NCI-H2227 (cell line): ENCODE measurements at regions not wholly inside any gene's neighbourhood (a gene's known extent, or its start where the extent isn't known, plus 50 kb on each side); places are given as distances from the start of the nearest gene placed in this dataset.
"Not testable (repeated sequence)": the region's sequence is repeated elsewhere in the genome, so short reads cannot be mapped to it uniquely, and the experiment has no call there.

Source experiments
- DNase-seq: peaks from one replicate; lab custom pipeline; 2025; ENCODE audit not compliant: unreplicated experiment; lab: John Stamatoyannopoulos, UW

DNA sequence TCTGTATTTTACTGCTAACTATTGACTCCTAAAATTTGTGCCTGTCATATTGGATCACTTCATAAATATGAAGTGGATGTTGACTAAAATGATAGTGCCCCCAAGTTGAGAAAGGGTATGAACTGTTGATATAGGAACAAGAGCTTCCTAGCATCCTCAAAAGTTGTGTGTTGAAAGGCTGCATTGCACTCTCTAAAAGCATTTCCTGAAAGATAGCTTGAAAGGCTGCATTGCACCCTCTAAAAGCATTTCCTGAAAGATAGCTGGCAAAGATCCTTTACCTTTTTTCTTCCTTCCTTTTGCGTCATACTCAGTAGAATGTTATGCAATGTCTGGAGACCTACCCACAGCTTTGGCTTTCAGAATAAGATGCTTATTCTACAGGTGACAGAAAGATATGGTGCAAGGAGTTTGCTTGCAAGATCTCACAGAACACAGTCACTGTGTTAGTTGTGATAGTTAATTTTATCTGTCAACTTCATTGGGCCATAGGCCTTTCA, 274.6 kb upstream of the GALNTL6 start:
- no peak for DNase-seq

DNA sequence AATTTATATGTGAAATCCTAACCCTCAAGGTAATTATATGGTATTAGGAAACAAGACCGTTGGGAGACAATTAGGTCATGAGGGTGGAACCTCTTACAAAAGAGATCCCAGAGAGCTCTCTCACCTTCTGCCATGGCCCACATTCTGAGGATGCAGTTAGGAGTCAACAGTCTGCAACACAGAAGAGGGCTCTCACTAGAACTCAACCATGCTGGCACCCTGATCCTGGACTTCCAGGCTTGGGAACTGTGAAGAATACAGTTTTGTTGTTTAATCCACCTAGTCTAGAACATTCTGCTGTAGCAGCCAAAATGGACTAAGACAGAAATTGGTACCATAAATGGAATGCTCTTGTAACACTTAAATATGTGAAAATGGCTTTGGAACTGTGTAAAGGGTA, 278.8 kb upstream of the GALNTL6 start:
- no peak for DNase-seq

DNA sequence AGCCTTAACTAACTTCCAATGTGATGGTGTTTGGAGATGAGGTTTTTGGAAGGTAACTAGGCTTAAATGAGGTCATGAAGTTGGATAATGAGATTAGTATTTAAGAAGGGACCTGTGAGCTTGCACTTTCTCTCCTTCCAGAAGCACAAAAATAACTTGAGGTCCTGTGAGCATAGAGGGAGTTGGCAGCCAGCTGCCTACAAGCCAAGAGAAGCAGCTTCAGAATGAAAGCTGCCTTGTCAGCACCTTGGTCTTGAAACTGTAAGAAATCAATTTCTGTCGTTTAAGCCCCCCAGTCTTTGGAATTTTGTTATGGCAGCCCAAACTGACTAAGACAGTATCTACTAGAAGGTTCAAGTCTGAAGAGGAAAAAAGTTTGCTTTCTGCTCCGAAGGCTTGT, 280.2 kb upstream of the GALNTL6 start:
- no peak for DNase-seq

DNA sequence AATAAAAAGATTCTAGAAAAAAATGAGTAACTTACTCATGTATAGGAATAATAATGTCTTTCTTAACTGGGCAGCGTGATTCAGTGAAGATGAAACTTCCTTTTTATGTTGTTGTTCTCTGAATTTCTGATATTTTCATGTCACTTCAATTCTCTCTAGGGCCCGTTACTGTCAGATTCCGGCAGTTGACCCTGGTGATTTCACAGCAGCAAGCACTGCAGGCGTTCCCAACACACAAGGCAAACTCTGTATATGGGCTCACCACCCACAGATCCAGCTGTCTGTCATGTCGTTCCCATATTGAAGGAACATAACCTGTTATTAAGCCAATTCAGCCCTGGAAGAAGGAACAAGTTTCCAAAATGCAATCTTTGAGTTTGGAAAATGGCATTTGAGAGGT, 288.3 kb upstream of the GALNTL6 start:
- no peak for DNase-seq

DNA sequence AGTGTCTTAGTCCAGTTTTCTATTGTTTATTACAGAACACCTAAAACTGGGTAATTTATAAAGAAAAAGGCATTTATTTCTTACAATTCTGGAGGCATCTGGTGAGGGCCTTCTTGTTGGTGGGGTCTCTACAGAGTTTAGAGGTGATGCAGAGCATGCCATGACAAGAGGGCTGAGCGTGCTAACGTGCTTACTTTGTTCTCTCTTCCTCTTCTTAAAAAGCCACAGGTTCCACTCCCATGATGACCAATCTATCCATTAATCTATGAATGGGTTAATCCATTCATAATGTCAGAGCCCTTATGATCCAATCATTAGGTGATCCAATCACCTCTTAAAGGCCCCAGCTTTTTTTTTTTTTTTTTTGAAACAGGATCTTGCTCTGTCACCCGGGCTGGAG, 291.5 kb upstream of the GALNTL6 start:
- DNase-seq: no peak

DNA sequence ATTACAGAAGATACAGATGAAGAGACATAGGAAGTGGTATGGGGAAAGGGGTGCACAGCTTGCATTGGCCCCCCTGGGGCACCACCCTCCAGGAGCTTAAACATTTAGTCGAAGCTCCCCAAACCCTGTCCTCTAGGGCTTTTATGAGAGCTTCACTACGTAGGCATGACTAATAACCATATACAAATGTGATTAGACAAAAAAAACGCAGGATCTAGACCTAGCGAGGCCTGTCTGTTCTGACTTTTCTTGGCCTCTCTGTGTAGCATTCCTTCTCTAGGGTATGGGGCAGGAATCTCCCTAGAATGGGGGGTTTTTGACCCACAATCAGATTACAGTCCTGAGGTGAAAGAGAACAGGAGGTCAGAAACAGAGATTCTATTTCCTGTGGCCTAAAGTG, 293.7 kb upstream of the GALNTL6 start:
- no peak for DNase-seq

DNA sequence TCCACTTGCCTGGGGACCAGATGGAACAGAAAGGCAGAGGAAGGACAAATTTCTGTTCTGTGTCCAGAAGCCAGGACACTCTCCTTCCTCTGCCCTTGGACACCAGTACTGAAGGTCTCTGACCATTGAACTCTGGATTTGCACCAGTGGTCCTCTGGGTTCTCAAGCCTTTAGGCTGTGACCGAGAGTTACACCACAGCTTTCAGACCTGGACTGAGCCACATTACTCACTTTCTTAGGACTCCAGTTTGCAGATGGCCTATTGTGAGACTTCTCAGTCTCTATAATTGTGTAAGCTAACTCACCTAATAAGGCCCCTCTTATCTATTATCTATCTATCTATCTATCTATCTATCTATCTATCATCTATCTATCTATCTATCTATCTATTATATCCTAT, 295.3 kb upstream of the GALNTL6 start:
- DNase-seq: no peak

DNA sequence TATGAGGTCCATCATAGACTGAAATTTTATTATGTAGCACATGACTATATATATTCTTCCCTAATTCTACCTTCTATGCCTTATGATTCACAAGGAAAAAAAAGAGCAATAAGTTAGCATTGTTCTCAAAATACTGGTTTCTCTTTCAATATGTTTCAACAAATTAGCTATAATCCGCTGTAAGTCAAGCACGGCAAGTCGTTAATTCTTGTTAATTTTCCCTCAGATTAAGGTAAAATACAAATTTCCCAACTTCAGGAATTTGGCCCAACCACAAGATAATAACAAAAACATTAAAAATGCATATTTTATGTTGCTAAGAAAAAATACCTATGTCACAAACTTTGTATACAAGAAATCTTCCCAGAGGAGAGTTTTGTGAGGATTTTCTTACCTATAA, 296.5 kb upstream of the GALNTL6 start:
- no peak for DNase-seq

DNA sequence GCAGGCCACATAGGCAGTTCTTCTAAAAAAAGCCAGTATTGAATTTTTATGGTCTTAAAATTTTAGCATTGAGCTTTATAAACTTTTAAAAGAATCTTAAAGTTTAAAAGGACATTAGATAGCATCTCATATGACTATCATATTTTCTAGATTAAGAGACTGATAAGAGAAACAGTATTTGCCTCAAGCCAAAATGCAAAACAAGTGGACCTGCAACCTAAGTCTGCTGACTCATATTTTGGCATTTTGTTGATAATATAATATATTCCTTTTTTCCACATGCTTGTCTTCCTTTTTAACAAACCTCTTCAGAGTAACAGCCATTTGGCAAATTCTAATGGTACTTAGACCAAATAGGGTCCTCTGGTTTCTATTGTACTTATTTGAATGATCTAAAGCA, 328.5 kb upstream of the GALNTL6 start:
- no peak for DNase-seq

DNA sequence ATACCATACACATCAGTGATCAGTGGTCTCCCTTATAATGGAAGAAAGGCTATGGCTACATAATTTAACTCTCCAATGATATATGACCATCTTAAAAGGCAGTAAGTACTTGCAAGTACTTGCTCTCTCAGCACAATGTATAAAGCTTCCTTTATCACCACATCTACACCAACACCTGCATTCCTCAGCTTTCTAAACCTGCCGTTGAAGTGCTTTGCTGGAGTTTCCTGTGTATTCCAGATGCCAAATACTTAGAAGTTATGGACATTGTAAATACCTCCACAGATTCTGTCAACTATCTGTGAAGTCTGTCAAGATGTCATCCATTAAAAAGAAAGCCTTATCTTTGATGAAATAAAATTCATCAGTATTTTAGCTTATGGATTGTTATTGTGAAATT, 335.0 kb upstream of the GALNTL6 start:
- no peak for DNase-seq

DNA sequence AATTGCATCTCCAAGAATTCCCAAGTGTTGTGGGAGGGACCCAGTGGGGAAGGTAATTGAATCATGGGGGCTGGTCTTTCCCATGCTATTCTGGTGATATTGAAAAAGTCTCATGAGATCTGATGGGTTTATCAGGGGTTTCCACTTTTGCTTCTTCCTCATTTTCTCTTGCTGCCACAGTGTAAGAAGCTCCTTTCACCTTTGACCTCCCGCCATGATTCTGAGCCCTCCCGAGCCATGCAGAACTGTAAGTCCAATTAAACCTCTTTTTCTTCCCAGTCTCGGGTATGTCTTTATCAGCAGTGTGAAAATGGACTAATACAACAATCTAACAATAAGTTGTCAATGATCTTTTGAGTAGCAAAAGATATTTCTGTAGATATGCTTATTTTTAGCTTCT, 338.1 kb upstream of the GALNTL6 start:
- DNase-seq: not testable (repeated sequence)

DNA sequence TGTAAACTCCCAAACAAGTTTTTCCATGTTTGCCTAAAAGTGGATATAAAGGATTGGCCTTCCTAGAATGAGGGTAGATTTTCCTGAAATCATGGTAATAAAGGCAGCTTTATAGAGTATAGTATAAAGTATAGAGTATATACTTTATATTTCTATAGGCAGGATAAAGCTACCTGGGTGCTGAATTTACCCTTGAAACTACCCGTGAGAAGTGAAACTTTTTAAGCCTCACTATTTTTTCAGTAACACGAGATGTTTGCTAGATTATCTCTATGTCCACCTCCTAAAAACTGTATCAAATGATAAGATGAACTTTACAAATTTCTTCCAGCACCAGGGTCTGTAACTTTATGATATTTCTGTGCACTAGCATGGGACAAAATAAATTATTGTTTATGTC, 340.0 kb upstream of the GALNTL6 start:
- DNase-seq: no peak

DNA sequence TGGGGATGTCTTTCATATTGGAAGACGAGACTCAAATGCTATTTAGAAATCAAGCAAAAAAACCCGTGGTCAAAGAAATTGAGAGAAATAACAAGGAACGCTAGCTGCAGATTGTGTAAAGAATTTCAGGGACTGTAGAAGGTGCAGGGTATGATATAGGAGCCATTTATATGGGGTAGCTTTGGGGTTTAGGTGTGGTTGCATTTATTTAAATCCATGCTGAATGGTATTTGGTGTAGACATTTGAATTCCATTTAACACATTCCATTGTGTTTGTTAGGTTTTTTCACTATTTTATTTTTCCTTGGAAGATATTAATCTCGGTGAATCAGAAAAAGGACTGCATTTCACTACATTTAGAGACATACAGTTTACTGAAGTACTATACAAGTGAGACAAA, 341.0 kb upstream of the GALNTL6 start:
- no peak for DNase-seq

DNA sequence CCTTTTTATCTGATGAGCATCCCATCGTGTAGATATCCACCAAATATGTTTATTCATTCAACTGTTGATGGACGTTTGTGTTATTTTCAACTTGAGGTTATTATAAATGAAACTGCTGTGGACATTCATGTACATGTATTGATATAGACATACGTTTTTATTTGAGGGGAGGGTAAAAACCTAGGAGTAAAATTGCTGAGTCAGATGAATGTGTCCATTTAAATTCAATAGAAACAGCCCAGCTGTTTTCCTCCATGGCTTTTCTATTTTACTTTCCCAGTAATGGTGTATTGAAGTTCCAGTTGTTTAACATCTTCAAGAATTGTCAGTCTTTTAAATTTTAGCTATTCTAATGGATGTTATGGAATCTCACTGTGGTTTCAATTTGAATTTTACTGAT, 348.7 kb upstream of the GALNTL6 start:
- no peak for DNase-seq

DNA sequence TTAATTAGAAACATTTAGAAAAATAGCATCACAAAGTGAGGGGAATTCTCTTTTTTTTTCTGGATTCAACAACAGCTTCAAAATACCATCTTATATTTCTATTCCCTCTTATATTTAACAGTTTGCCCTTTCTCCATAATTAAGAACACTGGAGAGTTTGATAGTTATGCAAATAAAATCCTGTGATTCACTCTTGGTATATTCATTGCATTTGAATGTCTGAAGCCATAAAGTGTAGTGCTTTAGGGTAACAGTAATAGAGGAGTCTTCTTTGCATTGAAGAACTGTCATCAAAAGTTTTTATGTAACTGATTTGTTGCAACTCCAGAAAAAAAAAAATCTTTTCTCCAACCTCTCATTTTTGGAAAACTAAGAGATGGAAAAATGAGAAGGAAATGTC, 352.0 kb upstream of the GALNTL6 start:
- no peak for DNase-seq

DNA sequence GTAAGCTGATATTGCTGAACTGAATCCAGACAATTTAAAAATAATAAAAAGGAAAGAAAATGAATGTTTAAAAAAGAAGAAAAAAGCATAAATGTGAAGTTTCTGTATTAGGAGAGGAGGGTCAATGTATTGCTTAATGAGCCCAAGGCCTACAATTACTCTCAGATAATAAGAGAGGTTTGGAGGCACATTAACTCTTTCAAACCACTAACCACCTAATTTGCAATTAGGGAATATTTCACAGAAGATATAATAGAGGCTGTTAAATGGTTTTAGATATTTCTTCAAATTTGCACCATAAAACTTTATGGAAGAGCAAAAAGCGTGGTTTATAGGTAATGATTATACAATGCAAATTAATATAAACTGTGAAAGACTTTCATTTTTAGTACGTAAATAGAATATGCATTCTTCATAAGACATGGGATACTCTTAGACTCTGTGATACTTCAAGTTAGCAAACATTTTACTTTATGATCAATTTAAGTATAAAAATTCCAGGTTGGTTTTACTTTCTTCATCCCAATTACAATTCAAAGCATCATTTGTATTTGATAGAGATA, 364.2 kb upstream of the GALNTL6 start:
- DNase-seq: no peak

DNA sequence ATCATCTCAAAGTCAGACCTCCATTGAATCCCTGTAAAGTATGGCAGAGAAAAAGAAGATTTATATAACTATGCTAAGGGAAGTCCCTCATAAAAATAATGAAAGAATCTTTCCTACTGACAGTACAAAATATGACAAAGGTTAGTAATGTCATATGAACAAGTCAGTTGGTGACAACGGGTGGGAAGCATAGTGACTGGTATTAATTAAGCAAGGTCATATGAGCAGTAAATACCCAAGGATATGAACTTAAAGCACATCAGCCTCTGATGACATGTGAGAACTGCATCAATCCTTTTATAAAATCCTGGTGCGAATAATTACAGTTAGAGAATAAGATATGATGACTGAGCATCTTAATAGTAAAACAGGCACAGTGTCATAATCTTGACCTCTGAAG, 364.8 kb upstream of the GALNTL6 start:
- DNase-seq: no peak

DNA sequence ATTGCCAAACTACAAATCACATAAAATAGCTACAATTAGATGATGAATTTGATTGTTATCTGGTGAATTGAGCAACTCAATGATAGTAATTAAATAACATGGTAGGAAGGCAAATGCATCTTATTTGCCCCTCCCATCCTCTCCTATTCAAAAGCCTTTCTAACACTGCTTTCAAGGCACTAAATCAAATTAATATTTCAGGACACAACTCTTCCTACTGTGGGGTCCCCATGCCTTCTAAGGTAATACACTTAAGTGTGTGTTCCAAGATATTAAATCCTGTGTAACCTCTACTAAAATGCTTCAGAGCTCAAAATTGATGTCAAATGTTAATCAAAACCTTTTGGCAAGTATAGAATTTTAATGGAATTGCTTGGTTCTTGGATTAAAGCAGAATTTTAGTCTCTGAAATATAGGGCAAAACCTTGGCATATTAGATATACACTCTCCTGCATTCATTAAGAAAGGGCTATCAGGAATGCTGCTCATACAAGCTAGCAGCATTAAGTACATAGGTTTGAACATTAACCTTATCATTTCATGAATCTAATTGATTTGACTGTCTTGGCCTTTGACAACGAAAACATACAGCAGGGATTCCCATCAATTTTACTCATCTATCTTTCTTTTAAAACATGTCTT, 371.8 kb upstream of the GALNTL6 start:
- DNase-seq: no peak

DNA sequence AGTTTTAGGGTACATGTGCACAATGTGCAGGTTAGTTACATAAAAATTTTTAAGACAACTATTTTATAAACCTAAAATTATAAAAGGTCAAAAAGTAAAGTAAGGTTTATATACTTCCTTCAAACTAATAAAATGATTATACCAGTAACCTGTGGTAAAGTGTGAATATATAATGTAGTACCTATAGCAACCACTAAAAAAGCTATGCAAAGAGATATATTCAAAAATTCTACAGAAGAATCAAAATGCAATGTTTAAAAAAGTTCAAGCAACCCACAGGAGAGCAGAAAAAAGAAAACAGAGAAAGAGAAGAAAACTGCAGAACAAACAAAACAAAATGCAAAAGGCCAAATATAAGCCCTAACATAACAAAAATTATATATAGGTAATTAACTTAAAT, 379.5 kb upstream of the GALNTL6 start:
- DNase-seq: no peak

DNA sequence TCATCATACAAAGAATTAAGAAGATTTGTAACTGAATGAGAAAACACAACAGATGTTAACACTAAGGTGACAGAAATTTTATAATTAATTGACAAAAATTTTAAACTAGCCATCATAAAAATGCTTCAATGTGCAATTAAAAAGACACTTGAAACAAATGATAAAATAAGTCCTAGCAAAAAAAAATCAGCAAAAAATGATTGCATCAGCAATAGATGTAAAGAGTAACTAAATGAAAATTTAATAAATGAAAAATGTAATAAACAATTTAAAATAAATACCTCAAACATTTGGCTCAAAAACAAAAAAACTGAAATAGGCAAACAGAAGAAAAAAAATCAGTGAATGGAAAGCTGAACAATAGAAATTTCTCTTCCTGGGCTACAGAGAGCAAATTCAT, 380.7 kb upstream of the GALNTL6 start:
- no peak for DNase-seq

DNA sequence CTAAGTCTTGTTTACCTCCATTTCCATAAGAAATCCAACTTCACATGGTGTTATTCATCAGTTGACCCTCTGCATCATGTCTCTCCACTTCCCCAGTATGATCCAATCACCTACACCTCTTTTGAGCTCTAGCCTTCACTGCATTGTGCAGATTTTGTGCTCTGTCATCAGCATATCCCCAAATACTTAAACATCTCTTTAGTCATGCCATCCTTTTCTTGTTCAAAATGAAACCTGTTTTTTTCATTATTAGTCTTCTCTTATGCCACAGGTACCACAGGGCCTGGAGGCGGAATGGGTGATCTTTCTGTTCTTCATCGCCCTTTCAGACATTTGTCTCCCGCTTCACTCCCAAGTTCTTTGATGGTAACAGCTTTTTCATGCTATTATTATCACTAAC, 382.7 kb upstream of the GALNTL6 start:
- DNase-seq: no peak

DNA sequence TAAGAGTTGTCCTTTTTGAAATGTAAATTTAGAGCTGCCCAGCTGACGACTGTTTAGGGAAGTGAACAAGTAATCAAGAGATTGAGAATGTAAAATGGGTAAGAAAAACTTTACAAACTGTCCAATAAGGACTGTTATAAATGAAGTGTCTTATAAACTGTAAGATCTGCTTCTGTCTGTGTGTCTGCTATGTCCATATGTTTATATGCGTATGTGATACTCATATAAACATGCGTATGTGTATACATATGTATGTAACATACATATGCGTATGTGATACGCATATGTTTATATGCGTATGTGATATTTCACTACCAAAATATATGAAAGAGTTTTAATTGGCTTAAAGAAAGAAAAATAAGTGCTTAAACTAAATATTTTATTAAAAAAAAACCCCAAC, 416.0 kb upstream of the GALNTL6 start:
- no peak for DNase-seq

DNA sequence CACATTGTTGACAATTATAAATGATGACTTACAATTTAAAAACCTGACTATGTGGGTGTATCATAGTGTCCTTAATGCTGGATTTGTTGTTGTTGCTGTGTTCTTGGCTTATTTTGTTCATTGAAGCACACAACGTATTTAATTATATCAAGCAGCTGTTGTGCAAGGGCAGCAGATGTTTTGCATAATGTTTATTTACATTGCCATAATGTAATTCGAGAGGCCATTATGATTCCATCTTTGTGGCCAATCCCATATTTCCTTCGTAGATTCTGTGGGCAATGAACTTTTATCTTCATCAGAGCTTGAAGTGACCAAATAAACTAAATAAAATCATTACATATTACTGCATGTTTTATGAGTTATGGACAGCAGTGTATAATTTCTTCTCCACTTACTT, 422.6 kb upstream of the GALNTL6 start:
- no peak for DNase-seq
